Ovary (tissue), 7 donors: ENCODE measurements at regions not wholly inside any gene's neighbourhood (a gene's known extent, or its start where the extent isn't known, plus 50 kb on each side); places are given as distances from the start of the nearest gene placed in this dataset.

ENCODE experiments used
- DNase-seq, 5 donors: peaks; one replicate each; pipeline ENCODE4 v3.0.0-alpha.2; 2019 to 2020
- H3K27ac ChIP-seq, 2 donors: fragments of 200-600 bp; one replicate each; pipeline versions ENCODE4 v1.5.1 to v1.8.0; 2019 to 2022
- H3K27me3 ChIP-seq: fragments of 200-600 bp; one replicate; pipeline ENCODE4 v1.8.0; 2022
- H3K36me3 ChIP-seq: fragments of 200-600 bp; sonication (generic); one replicate; pipeline ENCODE4 v1.5.1; 2019
- H3K4me1 ChIP-seq: one replicate; pipeline ENCODE4 v1.8.1; 2013; ENCODE audit warnings: mild to moderate bottlenecking, moderate library complexity; ENCODE audit not compliant: insufficient read depth
- H3K4me3 ChIP-seq: fragments of 200-600 bp; sonication (generic); one replicate; pipeline ENCODE4 v1.5.1; 2017
- H3K9me3 ChIP-seq, 2 donors: fragments of 200-600 bp in 1 of 2; sonication (generic) in 1 of 2; one replicate each; pipeline versions ENCODE4 v1.5.1 to v1.8.1; 2013 to 2019; ENCODE audit warnings: mild to moderate bottlenecking in 1 of 2, moderate library complexity in 1 of 2
- CTCF ChIP-seq, 3 donors: fragments of 450-650 bp in 2 of 3; fragments of 200-600 bp in 1 of 3; IDR thresholded peaks; one replicate each; pipeline versions ENCODE4 v1.5.1 to v1.8.0; 2016 to 2022; ENCODE audit warnings: antibody characterized with exemption in 3 of 3, mild to moderate bottlenecking in 1 of 3
- EP300 ChIP-seq: sonication (generic); formaldehyde crosslinking; IDR thresholded peaks from one replicate; pipeline ENCODE4 v1.6.1; 2017; ENCODE audit warnings: antibody characterized with exemption
- POLR2A ChIP-seq: fragments of 450-650 bp; IDR thresholded peaks from one replicate; pipeline ENCODE4 v1.6.1; 2017; ENCODE audit warnings: antibody characterized with exemption, mild to moderate bottlenecking, moderate library complexity
- WGBS, 3 donors: extraction: QIAGEN DNeasy Blood & Tissue Kit in 1 of 3; methylation state at CpG; one replicate each; pipeline versions ENCODE4 v1.1.5 to v1.1.7; 2013 to 2017; 5-methylcytosine and 5-hydroxymethylcytosine counted together
- intact Hi-C, 4 donors: fragments of 100-400 bp; cut with DNase I; formaldehyde crosslinking; loops; one replicate each; pipeline versions ENCODE4 v1.11.0 to v1.15.1; 2022 to 2023
- donor health status: DM: no; HTN: no; CAD: no; lungs with moderate emphysema.
- donor health status: DM: no; HTN: no; CAD: no.
- donor health status: Bipolar disorder and iron deficiency.
- donor health status: DM: no; HTN: no; CAD: no.
- donor health status: DM: yes; HTN: yes; CAD: no.

GRCh38 chr11:127994736-127995135 is 592.6 kb downstream of the ETS1 start:
- 51 to 64% (median 54%) methylated on average over 4 of the region's 4 CpGs for WGBS, 3 donors
- no peak overlapping the region for H3K27ac ChIP-seq
- intact Hi-C loops, result no loop called here

GRCh38 chr11:127993788-127994187 is 593.6 kb downstream of the ETS1 start:
- intact Hi-C loops, result no loop called here
- Histone ChIP-seq H3K9me3 (no peaks in the 10 kb centered on the region), H3K27ac (no peak overlapping the region), H3K4me3 (no peak overlapping the region), H3K36me3 (no peaks in the 10 kb centered on the region), H3K27me3 (no peaks in the 10 kb centered on the region), H3K4me1 (no peaks in the 10 kb centered on the region)
- TF ChIP-seq EP300, result no peak
- TF ChIP-seq POLR2A, result no peak
- TF ChIP-seq CTCF (IDR thresholded peaks at IDR 0.05), result no peak
- no peak for DNase-seq
- WGBS, 3 donors, result 87 to 90% (median 87%) methylated on average over 7 of the region's 7 CpGs

More at GRCh38 chr11:127994736-127995135, 592.6 kb downstream of the ETS1 start:
- H3K27me3 ChIP-seq, result no peaks in the 10 kb centered on the region
- TF ChIP-seq EP300 (no peak), POLR2A (no peak), CTCF (IDR thresholded peaks at IDR 0.05) (no peak)
- H3K4me3 ChIP-seq, result no peak overlapping the region
- no peak for DNase-seq
- H3K4me1 ChIP-seq, result no peaks in the 10 kb centered on the region
- H3K9me3 ChIP-seq, result no peaks in the 10 kb centered on the region
- H3K36me3 ChIP-seq, result no peaks in the 10 kb centered on the region

GRCh38 chr11:127993281-127993680 is 594.1 kb downstream of the ETS1 start:
- intact Hi-C loops, result no loop called here
- no peak for DNase-seq
- no peak overlapping the region for H3K4me3 ChIP-seq
- H3K9me3 ChIP-seq, result no peaks in the 10 kb centered on the region
- TF ChIP-seq EP300, result no peak
- H3K4me1 ChIP-seq, result no peaks in the 10 kb centered on the region
- WGBS, 3 donors, result 84 to 93% (median 87%) methylated on average over 5 of the region's 5 CpGs
- no peak overlapping the region for H3K27ac ChIP-seq
- H3K36me3 ChIP-seq, result no peaks in the 10 kb centered on the region
- H3K27me3 ChIP-seq, result no peaks in the 10 kb centered on the region

- H3K27ac ChIP-seq, result no peak overlapping the region
- no peaks in the 10 kb centered on the region for H3K4me1 ChIP-seq
- 80 to 86% (median 84%) methylated on average over 4 of the region's 4 CpGs for WGBS, 3 donors
- intact Hi-C loops, result no loop called here
- H3K4me3 ChIP-seq, result no peak overlapping the region
- H3K27me3 ChIP-seq, result no peaks in the 10 kb centered on the region
- TF ChIP-seq POLR2A, result no peak
- TF ChIP-seq CTCF (IDR thresholded peaks at IDR 0.05), result no peak
- no peak for TF ChIP-seq EP300
- no peak for DNase-seq
- H3K36me3 ChIP-seq, result no peaks in the 10 kb centered on the region
- no peaks in the 10 kb centered on the region for H3K9me3 ChIP-seq
Measured at GRCh38 chr11:127986073-127986472, 601.3 kb downstream of the ETS1 start.

DNA sequence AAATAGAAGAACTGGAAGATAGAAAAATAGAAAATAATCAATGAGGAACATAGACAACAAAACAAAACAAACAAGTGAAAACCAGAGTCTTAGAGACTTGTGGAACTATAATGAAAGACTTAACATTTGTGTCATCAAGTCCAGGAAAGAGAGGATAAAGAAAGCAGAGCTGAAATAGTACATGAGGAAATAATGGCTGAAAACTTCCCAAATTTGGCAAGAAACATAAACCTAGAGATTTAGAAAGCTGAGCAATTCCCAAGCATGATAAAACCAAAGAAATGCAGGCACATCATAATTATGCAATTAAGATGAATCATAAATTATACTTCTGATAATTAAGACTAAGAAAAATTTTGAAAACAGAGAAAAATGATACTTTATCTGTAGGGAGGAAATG is 614.5 kb downstream of the ETS1 start:
- H3K4me3 ChIP-seq, result no peak overlapping the region
- H3K27ac ChIP-seq, result no peak overlapping the region
- no peaks in the 10 kb centered on the region for H3K27me3 ChIP-seq
- no peaks in the 10 kb centered on the region for H3K36me3 ChIP-seq
- H3K9me3 ChIP-seq, result no peaks in the 10 kb centered on the region
- no peak for DNase-seq
- H3K4me1 ChIP-seq, result no peaks in the 10 kb centered on the region
- intact Hi-C loops, result no loop called here
- TF ChIP-seq CTCF (IDR thresholded peaks at IDR 0.05) (no peak), POLR2A (no peak), EP300 (no peak)
